ENCODE measurements at regions not wholly inside any gene's neighbourhood (a gene's known extent, or its start where the extent isn't known, plus 50 kb on each side); places are given as distances from the start of the nearest gene placed in this dataset.

DNA sequence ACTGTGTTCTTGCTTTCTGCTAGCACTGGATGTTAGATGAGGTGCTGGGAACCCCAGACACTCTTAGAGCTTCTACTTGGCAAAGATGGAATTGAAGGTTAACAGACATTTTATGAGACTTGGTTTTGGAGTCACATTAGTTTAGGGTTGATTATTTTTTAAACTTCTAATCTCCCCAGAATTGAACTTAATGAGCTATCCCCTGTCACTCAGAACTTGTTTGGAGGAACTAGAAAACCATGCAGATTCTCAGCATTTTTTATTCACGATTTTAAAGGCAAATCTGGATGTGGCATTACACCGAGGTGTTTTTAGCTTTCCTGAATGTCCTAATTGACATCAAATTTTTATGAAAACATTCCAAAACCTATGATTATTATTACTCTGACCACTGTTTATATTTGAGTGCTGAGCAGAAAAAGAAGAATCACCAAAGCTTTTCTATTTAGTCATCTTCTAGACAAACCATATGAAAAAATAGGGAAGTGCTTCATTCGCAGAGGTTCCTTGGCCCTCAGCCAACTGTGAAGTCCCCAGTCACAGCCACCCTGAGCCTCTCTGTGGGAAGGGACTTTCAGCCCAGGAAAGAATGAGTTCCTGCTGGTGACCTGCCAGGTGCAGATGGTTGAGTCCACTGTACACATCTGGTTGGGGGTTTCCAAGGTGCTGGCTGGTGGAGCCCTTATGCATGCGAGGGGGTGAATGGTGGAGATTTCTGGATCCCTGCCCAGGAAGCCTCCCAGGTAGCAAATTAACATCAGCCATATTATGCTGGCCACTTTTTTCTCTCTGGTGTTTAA, 196.0 kb upstream of the TOPAZ1 start:
- H3K9me3 ChIP-seq (ENCODE audit: control insufficient read depth, insufficient read depth, low read depth, low read length), result no peaks in the 10 kb centered on the region
- ATAC-seq (no peak), DNase-seq (ENCODE audit: low read depth, low spot score) (no peak)
- ChIA-PET POLR2A (no interaction called here), CTCF (no interaction called here)
- H3K4me3 ChIP-seq (ENCODE audit: low read depth in 2 of 2, low read length in 2 of 2), result no peak overlapping the region
- H3K36me3 ChIP-seq (ENCODE audit: control insufficient read depth, insufficient read depth, low read length), result no peaks in the 10 kb centered on the region
- in situ Hi-C loops (cut with HindIII; ENCODE audit: low pct_unique_long_range_greater_than_20kb, low sequenced_read_pairs), result no loop called here
- no peak overlapping the region for H3K27ac ChIP-seq (ENCODE audit: low read length)
- TF ChIP-seq SIN3A (IDR thresholded peaks at IDR 0.05; ENCODE audit: borderline replicate concordance, insufficient read depth, low read depth, low read length), result no peak
- intact Hi-C loops (cut with micrococcal nuclease; ENCODE audit: unreplicated experiment), result no loop called here
- no peaks in the 10 kb centered on the region; the same call in 1 of the 2 replicates for H3K27me3 ChIP-seq (ENCODE audit: control insufficient read depth, insufficient read depth, low read length)
- no peaks in the 10 kb centered on the region for H3K4me1 ChIP-seq (ENCODE audit: control insufficient read depth, insufficient read depth, low read length)
- no TSS peak for BruUV-seq (replicated peaks)

DNA sequence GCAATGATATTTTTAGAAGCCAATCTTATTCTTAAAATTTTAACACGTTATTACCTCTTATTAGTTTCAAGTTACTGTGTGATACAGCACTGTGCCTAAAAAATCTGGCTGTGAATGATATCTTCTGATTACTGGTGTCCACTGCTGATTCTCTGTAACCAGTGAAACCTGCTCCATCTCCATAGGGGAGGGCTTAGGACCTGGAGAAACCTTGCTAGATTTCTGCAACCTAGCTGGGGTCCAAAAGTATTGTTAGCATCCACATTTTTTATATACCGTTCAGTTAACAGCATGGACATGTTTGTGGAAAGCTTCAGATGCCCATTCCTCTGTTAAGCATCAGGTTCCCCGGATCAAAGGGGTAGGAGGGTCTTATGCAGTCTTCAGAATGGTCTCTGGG, 193.9 kb upstream of the TOPAZ1 start:
- no peaks in the 10 kb centered on the region for H3K4me1 ChIP-seq (ENCODE audit: control insufficient read depth, insufficient read depth, low read length)
- H3K27me3 ChIP-seq (ENCODE audit: control insufficient read depth, insufficient read depth, low read length), result no peaks in the 10 kb centered on the region
- H3K36me3 ChIP-seq (ENCODE audit: control insufficient read depth, insufficient read depth, low read length), result no peaks in the 10 kb centered on the region
- in situ Hi-C loops (cut with HindIII; ENCODE audit: low pct_unique_long_range_greater_than_20kb, low sequenced_read_pairs) (no loop called here), intact Hi-C loops (cut with micrococcal nuclease; ENCODE audit: unreplicated experiment) (no loop called here)
- no TSS peak for BruUV-seq (replicated peaks)
- H3K9me3 ChIP-seq (ENCODE audit: control insufficient read depth, insufficient read depth, low read depth, low read length), result no peaks in the 10 kb centered on the region
- DNase-seq (ENCODE audit: low read depth, low spot score), result no peak
- TF ChIP-seq, protein P1, sequence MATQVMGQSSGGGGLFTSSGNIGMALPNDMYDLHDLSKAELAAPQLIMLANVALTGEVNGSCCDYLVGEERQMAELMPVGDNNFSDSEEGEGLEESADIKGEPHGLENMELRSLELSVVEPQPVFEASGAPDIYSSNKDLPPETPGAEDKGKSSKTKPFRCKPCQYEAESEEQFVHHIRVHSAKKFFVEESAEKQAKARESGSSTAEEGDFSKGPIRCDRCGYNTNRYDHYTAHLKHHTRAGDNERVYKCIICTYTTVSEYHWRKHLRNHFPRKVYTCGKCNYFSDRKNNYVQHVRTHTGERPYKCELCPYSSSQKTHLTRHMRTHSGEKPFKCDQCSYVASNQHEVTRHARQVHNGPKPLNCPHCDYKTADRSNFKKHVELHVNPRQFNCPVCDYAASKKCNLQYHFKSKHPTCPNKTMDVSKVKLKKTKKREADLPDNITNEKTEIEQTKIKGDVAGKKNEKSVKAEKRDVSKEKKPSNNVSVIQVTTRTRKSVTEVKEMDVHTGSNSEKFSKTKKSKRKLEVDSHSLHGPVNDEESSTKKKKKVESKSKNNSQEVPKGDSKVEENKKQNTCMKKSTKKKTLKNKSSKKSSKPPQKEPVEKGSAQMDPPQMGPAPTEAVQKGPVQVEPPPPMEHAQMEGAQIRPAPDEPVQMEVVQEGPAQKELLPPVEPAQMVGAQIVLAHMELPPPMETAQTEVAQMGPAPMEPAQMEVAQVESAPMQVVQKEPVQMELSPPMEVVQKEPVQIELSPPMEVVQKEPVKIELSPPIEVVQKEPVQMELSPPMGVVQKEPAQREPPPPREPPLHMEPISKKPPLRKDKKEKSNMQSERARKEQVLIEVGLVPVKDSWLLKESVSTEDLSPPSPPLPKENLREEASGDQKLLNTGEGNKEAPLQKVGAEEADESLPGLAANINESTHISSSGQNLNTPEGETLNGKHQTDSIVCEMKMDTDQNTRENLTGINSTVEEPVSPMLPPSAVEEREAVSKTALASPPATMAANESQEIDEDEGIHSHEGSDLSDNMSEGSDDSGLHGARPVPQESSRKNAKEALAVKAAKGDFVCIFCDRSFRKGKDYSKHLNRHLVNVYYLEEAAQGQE (IDR thresholded peaks at IDR 0.05; ENCODE audit: insufficient read depth in 1 of 2, low read depth in 2 of 2, low read length in 1 of 2), result no peak
- TF ChIP-seq POLR2AphosphoS5 (IDR thresholded peaks at IDR 0.05; ENCODE audit: low read depth, low read length) (no peak), TCF7L2 (IDR thresholded peaks at IDR 0.05; ENCODE audit: low read depth, low read length) (no peak), SIN3A (IDR thresholded peaks at IDR 0.05; ENCODE audit: borderline replicate concordance, insufficient read depth, low read depth, low read length) (no peak)
- TF ChIP-seq, protein P2, sequence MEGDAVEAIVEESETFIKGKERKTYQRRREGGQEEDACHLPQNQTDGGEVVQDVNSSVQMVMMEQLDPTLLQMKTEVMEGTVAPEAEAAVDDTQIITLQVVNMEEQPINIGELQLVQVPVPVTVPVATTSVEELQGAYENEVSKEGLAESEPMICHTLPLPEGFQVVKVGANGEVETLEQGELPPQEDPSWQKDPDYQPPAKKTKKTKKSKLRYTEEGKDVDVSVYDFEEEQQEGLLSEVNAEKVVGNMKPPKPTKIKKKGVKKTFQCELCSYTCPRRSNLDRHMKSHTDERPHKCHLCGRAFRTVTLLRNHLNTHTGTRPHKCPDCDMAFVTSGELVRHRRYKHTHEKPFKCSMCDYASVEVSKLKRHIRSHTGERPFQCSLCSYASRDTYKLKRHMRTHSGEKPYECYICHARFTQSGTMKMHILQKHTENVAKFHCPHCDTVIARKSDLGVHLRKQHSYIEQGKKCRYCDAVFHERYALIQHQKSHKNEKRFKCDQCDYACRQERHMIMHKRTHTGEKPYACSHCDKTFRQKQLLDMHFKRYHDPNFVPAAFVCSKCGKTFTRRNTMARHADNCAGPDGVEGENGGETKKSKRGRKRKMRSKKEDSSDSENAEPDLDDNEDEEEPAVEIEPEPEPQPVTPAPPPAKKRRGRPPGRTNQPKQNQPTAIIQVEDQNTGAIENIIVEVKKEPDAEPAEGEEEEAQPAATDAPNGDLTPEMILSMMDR (IDR thresholded peaks at IDR 0.05), result no peak
- POLR2A ChIA-PET, result no interaction called here
- no peak overlapping the region for H3K27ac ChIP-seq (ENCODE audit: low read length)
- no peak for ATAC-seq
- H3K4me3 ChIP-seq (ENCODE audit: low read depth in 2 of 2, low read length in 2 of 2), result no peak overlapping the region
- CTCF ChIA-PET, result no interaction called here

DNA sequence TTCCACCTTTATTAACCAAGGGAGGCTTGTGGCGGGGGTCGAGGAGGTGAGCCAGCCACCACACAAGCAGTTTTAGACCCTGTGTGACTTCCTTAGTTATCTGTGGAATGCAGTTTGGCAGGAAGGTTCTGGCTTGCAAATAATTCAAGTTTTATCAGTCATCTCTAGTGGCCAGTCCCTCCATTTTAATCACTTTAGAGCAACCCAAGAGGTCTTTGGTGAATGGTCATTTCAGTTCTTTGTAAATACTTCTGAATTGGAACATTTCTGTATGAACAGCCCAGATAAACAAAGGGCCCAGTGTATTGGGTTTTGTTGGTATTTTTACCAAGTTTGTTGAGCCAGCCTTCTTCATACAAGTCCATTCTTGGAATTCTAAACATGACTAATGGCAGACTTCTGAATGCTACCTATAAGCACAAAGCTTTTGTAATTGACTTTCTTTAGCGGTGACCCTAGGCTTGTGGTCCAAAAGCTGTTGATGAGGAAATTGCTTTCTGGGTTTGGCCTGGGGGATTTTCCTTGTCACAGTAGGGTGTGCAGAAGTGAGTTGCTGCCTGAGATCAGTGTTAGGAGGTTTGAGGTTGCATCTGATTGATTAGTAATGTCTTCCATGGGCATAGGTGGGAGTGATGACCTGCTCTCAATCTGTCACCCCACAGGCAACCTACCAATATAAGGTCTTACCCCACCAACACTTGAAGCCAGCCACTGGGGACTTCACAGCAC, 193.3 kb upstream of the TOPAZ1 start:
- TF ChIP-seq, protein P1 (IDR thresholded peaks at IDR 0.05; ENCODE audit: insufficient read depth in 1 of 2, low read depth in 2 of 2, low read length in 1 of 2), result no peak
- TF ChIP-seq TCF7L2 (IDR thresholded peaks at IDR 0.05; ENCODE audit: low read depth, low read length) (no peak), SIN3A (IDR thresholded peaks at IDR 0.05; ENCODE audit: borderline replicate concordance, insufficient read depth, low read depth, low read length) (no peak), POLR2AphosphoS5 (IDR thresholded peaks at IDR 0.05; ENCODE audit: low read depth, low read length) (no peak)
- TF ChIP-seq, protein P2 (IDR thresholded peaks at IDR 0.05), result no peak
- POLR2A ChIA-PET, result no interaction called here
- intact Hi-C loops (cut with micrococcal nuclease; ENCODE audit: unreplicated experiment) (no loop called here), in situ Hi-C loops (cut with HindIII; ENCODE audit: low pct_unique_long_range_greater_than_20kb, low sequenced_read_pairs) (no loop called here)
- no peaks in the 10 kb centered on the region for H3K9me3 ChIP-seq (ENCODE audit: control insufficient read depth, insufficient read depth, low read depth, low read length)
- no peaks in the 10 kb centered on the region for H3K4me1 ChIP-seq (ENCODE audit: control insufficient read depth, insufficient read depth, low read length)
- no peaks in the 10 kb centered on the region for H3K36me3 ChIP-seq (ENCODE audit: control insufficient read depth, insufficient read depth, low read length)
- BruUV-seq (replicated peaks), result no TSS peak
- ATAC-seq, result no peak
- H3K4me3 ChIP-seq (ENCODE audit: low read depth in 2 of 2, low read length in 2 of 2), result no peak overlapping the region
- no peak for DNase-seq (ENCODE audit: low read depth, low spot score)
- H3K27me3 ChIP-seq (ENCODE audit: control insufficient read depth, insufficient read depth, low read length), result no peaks in the 10 kb centered on the region
- CTCF ChIA-PET, result no interaction called here
- H3K27ac ChIP-seq (ENCODE audit: low read length), result no peak overlapping the region

All from Panc1 (cell line).